LNCaP clone FGC (cell line): ENCODE measurements at regions not wholly inside any gene's neighbourhood (a gene's known extent, or its start where the extent isn't known, plus 50 kb on each side); places are given as distances from the start of the nearest gene placed in this dataset.

Experiments used
- DNase-seq: peaks from one replicate; pipeline ENCODE4 v3.0.0-alpha.2; 2011; ENCODE audit warnings: low read depth
- H3K4me3 ChIP-seq: 2 replicates; pipeline ENCODE4 v1.5.1; 2011; ENCODE audit warnings: mild to moderate bottlenecking, low read depth, low read length, control low read depth
- CTCF ChIP-seq: IDR thresholded peaks from 2 replicates; pipeline ENCODE4 v1.5.1; 2012; ENCODE audit warnings: mild to moderate bottlenecking; ENCODE audit not compliant: control insufficient read depth, insufficient read depth; ENCODE audit errors: extremely low read depth

- H3K4me3 ChIP-seq: no peak overlapping the region
- TF ChIP-seq CTCF: no peak
- no peak for DNase-seq
These were observed 178.2 kb downstream of the SOX4 start for GRCh38 chr6:21771626-21772320.

GRCh38 chr6:21772477-21772876 lies 178.9 kb downstream of the SOX4 start:
- TF ChIP-seq CTCF: no peak
- DNase-seq: no peak
- no peak overlapping the region for H3K4me3 ChIP-seq

GRCh38 chr6:21772884-21773575 lies 179.5 kb downstream of the SOX4 start:
- no peak for DNase-seq
- no peak for TF ChIP-seq CTCF
- no peak overlapping the region for H3K4me3 ChIP-seq

- no peak for DNase-seq
- TF ChIP-seq CTCF: no peak
- no peak overlapping the region for H3K4me3 ChIP-seq
These were observed 180.0 kb downstream of the SOX4 start for GRCh38 chr6:21773576-21773968.

- no peak for DNase-seq
- no peak for TF ChIP-seq CTCF
- H3K4me3 ChIP-seq: no peak overlapping the region
These were observed 184.3 kb downstream of the SOX4 start for GRCh38 chr6:21777846-21778245.

- TF ChIP-seq CTCF: no peak
These were observed 186.6 kb downstream of the SOX4 start for GRCh38 chr6:21780141-21780540.

More at GRCh38 chr6:21780141-21780540, 186.6 kb downstream of the SOX4 start:
- no peak for DNase-seq
- no peak overlapping the region for H3K4me3 ChIP-seq
